Ishikawa (cell line): ENCODE measurements at regions not wholly inside any gene's neighbourhood (a gene's known extent, or its start where the extent isn't known, plus 50 kb on each side); places are given as distances from the start of the nearest gene placed in this dataset.

Source experiments
- EP300 ChIP-seq: IDR thresholded peaks from 2 replicates; pipeline ENCODE4 v1.6.1; 2012; ENCODE audit warnings: borderline replicate concordance
- RAD21 ChIP-seq: IDR thresholded peaks from 2 replicates; pipeline ENCODE4 v1.6.1; 2012; ENCODE audit warnings: low read depth
- TEAD4 ChIP-seq: IDR thresholded peaks from 2 replicates; pipeline ENCODE4 v1.6.1; 2012
- USF1 ChIP-seq: IDR thresholded peaks from 2 replicates; pipeline ENCODE4 v1.6.1; 2012

GRCh38 chr14:100467046-100467750, 120.0 kb downstream of the BEGAIN start:
- TF ChIP-seq USF1 (no peak), EP300 (no peak), TEAD4 (no peak), RAD21 (no peak)
